ENCODE measurements at regions not wholly inside any gene's neighbourhood (a gene's known extent, or its start where the extent isn't known, plus 50 kb on each side); places are given as distances from the start of the nearest gene placed in this dataset.

DNA sequence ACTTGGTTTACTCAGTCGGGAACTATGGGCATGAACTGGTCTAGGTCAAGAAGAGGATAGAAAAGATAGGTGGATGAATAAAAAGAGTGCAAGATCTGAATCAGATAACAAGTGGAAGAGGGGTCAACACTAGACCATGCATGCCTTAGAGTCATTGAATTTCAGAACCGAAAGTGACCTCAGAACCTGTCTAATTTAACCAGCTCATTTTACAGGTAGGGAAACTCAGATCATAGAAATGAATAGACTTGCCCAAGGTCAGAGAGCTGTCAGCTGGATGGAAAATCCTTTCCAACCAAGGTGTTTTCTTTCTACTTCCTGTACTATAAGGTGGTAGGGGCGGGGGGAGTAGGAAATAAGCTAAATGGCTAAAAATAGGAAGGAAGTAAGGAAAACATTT, 121.4 kb upstream of the ADGRF1 start:
- WGBS (ENCODE audit: insufficient coverage): 100% methylated on average over 1 of the region's 3 CpGs
- Histone ChIP-seq H3K36me3 (ENCODE audit: control insufficient read depth, insufficient read depth, low read length) (no peaks in the 10 kb centered on the region), H3K27ac (ENCODE audit: low read length) (no peak overlapping the region), H3K27me3 (ENCODE audit: control insufficient read depth, insufficient read depth, low read length) (no peaks in the 10 kb centered on the region), H3K4me1 (ENCODE audit: control insufficient read depth, insufficient read depth, low read length) (no peaks in the 10 kb centered on the region), H3K9me3 (replicated peaks; ENCODE audit: control insufficient read depth, low read depth, low read length) (no peaks in the 10 kb centered on the region), H3K4me3 (ENCODE audit: low read length) (no peak overlapping the region)
- no peak for DNase-seq

DNA sequence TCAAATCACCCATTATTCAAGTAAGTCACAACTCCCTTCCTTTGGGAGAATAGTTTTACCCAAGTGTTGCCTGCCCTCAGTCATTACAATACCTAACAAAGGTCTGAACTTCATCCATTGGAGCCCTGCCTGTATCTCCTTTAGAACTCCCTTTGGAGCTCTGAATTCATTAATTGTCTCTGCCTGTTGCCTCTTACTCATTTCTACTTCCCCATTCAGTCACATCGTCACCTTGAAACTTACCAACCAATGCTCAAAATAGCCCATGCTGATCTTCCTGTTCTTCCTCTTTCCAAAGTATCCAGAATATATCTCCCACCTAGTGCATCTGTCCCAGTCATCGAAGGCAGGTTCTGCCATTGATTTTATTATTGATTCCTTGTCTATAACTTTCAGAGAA, 120.7 kb upstream of the ADGRF1 start:
- Histone ChIP-seq H3K36me3 (ENCODE audit: control insufficient read depth, insufficient read depth, low read length) (no peaks in the 10 kb centered on the region), H3K4me1 (ENCODE audit: control insufficient read depth, insufficient read depth, low read length) (no peaks in the 10 kb centered on the region), H3K27me3 (ENCODE audit: control insufficient read depth, insufficient read depth, low read length) (no peaks in the 10 kb centered on the region), H3K9me3 (replicated peaks; ENCODE audit: control insufficient read depth, low read depth, low read length) (no peaks in the 10 kb centered on the region), H3K27ac (ENCODE audit: low read length) (no peak overlapping the region), H3K4me3 (ENCODE audit: low read length) (no peak overlapping the region)
- WGBS (ENCODE audit: insufficient coverage): 67% methylated on average over 1 of the region's 2 CpGs
- peak; percentile 12 for DNase-seq

DNA sequence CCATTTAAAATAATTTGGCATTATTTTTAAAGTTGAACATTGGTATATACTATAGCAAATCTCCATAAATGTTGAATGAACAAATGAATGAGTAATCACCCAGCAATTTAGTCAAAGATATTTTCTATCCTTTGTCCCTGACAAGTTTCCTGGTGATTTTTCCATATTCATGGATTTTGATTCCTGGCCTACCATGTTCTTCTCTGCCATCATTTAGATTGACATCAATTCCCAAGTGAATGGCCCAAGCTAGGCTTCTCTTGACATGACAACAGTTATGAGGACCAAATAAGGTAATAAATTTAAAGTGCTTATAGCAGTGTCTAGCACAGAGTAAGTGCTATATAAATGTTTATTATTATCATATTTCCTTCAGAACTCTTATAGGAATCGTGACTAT, 120.1 kb upstream of the ADGRF1 start:
- no CpG with 5 or more reads among the region's 1 CpG for WGBS (ENCODE audit: insufficient coverage)
- Histone ChIP-seq H3K36me3 (ENCODE audit: control insufficient read depth, insufficient read depth, low read length) (no peaks in the 10 kb centered on the region), H3K27ac (ENCODE audit: low read length) (no peak overlapping the region), H3K27me3 (ENCODE audit: control insufficient read depth, insufficient read depth, low read length) (no peaks in the 10 kb centered on the region), H3K9me3 (replicated peaks; ENCODE audit: control insufficient read depth, low read depth, low read length) (no peaks in the 10 kb centered on the region), H3K4me3 (ENCODE audit: low read length) (no peak overlapping the region), H3K4me1 (ENCODE audit: control insufficient read depth, insufficient read depth, low read length) (no peaks in the 10 kb centered on the region)
- no peak for DNase-seq

DNA sequence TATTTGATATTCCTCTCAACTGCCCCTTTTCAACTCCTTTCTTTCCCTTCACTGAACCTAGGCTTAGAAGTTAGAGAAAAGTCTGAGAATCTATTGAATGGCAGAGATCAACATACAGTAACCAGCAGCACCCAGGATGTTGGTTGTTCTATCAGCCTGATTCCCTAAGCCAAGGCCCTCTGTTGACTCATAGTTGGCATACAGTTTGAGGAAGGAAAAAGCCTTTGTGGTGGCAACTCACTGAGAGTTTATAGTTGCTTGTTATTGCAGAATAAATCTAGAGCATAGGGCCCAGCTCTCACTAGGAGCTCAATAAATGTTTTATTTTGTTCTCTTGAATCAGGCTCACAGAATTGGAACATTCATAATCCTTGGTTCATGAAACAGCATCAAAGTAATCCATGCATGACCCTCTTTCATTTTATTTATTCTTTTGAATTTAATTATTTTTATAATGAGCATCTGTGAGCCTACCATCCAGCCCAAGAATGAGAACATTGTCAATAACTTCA, 119.1 kb upstream of the ADGRF1 start:
- H3K4me1 ChIP-seq (ENCODE audit: control insufficient read depth, insufficient read depth, low read length): no peaks in the 10 kb centered on the region
- H3K36me3 ChIP-seq (ENCODE audit: control insufficient read depth, insufficient read depth, low read length): no peaks in the 10 kb centered on the region
- H3K27me3 ChIP-seq (ENCODE audit: control insufficient read depth, insufficient read depth, low read length): no peaks in the 10 kb centered on the region
- no peaks in the 10 kb centered on the region for H3K9me3 ChIP-seq (replicated peaks; ENCODE audit: control insufficient read depth, low read depth, low read length)
- H3K27ac ChIP-seq (ENCODE audit: low read length): no peak overlapping the region
- DNase-seq: peak; percentile 69
- no peak overlapping the region for H3K4me3 ChIP-seq (ENCODE audit: low read length)

DNA sequence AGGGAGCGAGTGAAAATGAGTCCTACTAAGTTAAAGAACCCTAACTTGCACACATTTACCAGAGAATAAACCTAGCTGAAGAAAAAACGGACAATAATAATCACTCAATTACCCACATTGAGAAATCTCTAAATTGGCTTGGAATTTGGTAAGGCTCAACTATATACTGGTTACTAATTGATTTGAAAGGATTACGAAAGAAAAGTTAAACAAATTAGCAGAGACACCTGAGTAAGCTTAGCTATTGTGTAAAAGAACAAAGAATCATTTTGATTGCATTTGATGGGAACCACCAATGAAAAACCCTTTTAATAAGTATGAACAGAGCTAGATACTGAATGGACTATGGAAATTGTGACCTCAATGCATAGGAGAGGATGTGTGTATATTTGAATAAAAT, 118.6 kb upstream of the ADGRF1 start:
- no peaks in the 10 kb centered on the region for H3K4me1 ChIP-seq (ENCODE audit: control insufficient read depth, insufficient read depth, low read length)
- no peak overlapping the region for H3K4me3 ChIP-seq (ENCODE audit: low read length)
- no peak overlapping the region for H3K27ac ChIP-seq (ENCODE audit: low read length)
- H3K36me3 ChIP-seq (ENCODE audit: control insufficient read depth, insufficient read depth, low read length): no peaks in the 10 kb centered on the region
- no peaks in the 10 kb centered on the region for H3K9me3 ChIP-seq (replicated peaks; ENCODE audit: control insufficient read depth, low read depth, low read length)
- DNase-seq: no peak
- H3K27me3 ChIP-seq (ENCODE audit: control insufficient read depth, insufficient read depth, low read length): no peaks in the 10 kb centered on the region
- WGBS (ENCODE audit: insufficient coverage): no CpG with 5 or more reads among the region's 3 CpGs

DNA sequence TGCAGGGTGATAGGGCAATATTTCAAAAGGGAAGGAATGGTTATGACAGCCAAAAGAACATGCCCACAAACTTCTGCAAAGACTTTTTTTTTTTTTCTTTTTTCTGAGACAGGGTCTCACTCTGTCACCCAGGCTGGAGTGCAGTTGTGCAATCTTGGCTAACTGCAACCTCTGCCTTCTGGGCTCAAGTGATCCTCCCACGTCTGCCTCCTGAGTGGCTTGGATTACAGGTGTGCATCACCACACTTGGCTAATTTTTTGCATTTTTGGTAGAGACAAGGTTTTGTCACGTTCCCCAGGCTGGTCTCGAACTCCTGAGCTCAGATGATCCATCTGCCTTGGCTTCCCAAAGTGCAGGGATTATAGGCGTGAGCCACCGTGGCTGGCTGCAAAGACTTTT, 117.6 kb upstream of the ADGRF1 start:
- Histone ChIP-seq H3K36me3 (ENCODE audit: control insufficient read depth, insufficient read depth, low read length) (no peaks in the 10 kb centered on the region), H3K27me3 (ENCODE audit: control insufficient read depth, insufficient read depth, low read length) (no peaks in the 10 kb centered on the region), H3K4me1 (ENCODE audit: control insufficient read depth, insufficient read depth, low read length) (no peaks in the 10 kb centered on the region), H3K4me3 (ENCODE audit: low read length) (no peak overlapping the region), H3K27ac (ENCODE audit: low read length) (no peak overlapping the region), H3K9me3 (replicated peaks; ENCODE audit: control insufficient read depth, low read depth, low read length) (no peaks in the 10 kb centered on the region)
- WGBS (ENCODE audit: insufficient coverage): 73% methylated on average over 3 of the region's 5 CpGs
- no peak for DNase-seq

DNA sequence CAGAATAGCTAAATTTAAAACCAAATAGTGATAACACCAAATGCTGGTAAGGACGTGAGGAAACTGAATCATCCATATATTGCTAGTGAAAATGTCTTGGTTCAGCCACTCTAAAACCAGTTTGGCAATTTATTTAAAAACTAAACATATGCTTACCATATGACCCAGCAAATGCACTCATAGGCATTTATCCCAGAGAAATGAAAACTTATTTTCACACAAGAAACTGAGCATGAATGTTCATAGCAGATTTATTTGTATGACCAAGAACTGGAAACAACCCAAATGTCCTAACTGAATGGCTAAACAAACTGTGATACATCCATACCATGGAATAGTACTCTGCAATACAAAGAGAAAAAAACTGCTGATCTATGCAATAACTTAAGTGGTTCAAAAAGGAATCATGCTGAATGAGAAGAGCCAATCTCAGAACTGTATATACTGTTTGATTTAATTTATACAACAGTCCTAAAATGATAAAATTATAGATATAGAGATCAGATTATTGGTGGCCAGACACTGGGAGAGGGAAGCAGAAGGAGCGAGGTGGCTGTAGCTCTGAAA, 115.6 kb upstream of the ADGRF1 start:
- WGBS (ENCODE audit: insufficient coverage): no CpG with 5 or more reads among the region's 2 CpGs
- H3K27me3 ChIP-seq (ENCODE audit: control insufficient read depth, insufficient read depth, low read length): no peaks in the 10 kb centered on the region
- H3K9me3 ChIP-seq (replicated peaks; ENCODE audit: control insufficient read depth, low read depth, low read length): no peaks in the 10 kb centered on the region
- H3K27ac ChIP-seq (ENCODE audit: low read length): no peak overlapping the region
- no peak overlapping the region for H3K4me3 ChIP-seq (ENCODE audit: low read length)
- no peaks in the 10 kb centered on the region for H3K36me3 ChIP-seq (ENCODE audit: control insufficient read depth, insufficient read depth, low read length)
- H3K4me1 ChIP-seq (ENCODE audit: control insufficient read depth, insufficient read depth, low read length): peaks cover under 1% of the 10 kb centered on the region
- DNase-seq: no peak

DNA sequence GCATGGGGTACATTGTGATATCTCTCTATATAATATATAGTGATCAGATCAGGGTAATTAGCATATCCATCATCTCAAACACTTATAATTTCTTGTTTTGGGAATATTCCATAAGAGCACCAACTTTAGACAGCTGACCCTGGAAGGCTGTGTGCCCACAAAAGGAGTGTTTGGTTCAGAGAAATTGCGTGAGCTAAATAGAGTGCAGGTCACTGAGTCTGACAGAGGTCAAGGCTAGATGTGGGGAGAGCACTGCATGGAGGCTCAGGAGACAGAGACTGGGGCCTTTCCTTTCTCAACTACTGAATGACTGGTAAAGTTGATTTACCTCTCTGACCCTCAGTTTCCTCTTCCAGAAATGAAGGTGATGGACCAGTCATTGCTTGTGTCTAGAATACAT, 114.9 kb upstream of the ADGRF1 start:
- 20% methylated on average over 1 of the region's 1 CpG for WGBS (ENCODE audit: insufficient coverage)
- Histone ChIP-seq H3K27me3 (ENCODE audit: control insufficient read depth, insufficient read depth, low read length) (no peaks in the 10 kb centered on the region), H3K9me3 (replicated peaks; ENCODE audit: control insufficient read depth, low read depth, low read length) (no peaks in the 10 kb centered on the region), H3K4me1 (ENCODE audit: control insufficient read depth, insufficient read depth, low read length) (peaks cover 2% of the 10 kb centered on the region), H3K4me3 (ENCODE audit: low read length) (no peak overlapping the region), H3K36me3 (ENCODE audit: control insufficient read depth, insufficient read depth, low read length) (no peaks in the 10 kb centered on the region), H3K27ac (ENCODE audit: low read length) (no peak overlapping the region)
- DNase-seq: no peak

DNA sequence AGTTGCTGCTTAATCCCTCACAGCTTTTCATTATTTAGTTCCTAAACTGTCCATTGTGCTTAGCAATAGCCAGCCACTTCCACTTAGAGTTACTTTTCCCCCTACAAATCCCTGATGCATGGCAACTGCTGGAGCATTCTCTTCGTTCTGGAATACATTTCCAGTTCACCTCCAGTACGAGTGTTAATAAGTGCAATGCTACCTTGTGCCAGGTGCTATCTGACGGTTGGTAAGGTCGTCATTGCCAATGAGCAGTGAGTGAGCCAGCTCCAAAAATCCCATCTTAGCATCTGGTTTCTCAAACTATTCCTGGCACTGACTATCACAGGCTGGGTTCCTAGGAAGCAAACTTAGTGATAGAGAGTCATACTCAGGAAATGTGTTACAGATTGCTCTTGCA, 114.1 kb upstream of the ADGRF1 start:
- no peak for DNase-seq
- Histone ChIP-seq H3K36me3 (ENCODE audit: control insufficient read depth, insufficient read depth, low read length) (no peaks in the 10 kb centered on the region), H3K4me3 (ENCODE audit: low read length) (no peak overlapping the region), H3K27me3 (ENCODE audit: control insufficient read depth, insufficient read depth, low read length) (no peaks in the 10 kb centered on the region), H3K9me3 (replicated peaks; ENCODE audit: control insufficient read depth, low read depth, low read length) (no peaks in the 10 kb centered on the region), H3K4me1 (ENCODE audit: control insufficient read depth, insufficient read depth, low read length) (peaks cover 2% of the 10 kb centered on the region), H3K27ac (ENCODE audit: low read length) (no peak overlapping the region)
- WGBS (ENCODE audit: insufficient coverage): 65% methylated on average over 3 of the region's 4 CpGs

DNA sequence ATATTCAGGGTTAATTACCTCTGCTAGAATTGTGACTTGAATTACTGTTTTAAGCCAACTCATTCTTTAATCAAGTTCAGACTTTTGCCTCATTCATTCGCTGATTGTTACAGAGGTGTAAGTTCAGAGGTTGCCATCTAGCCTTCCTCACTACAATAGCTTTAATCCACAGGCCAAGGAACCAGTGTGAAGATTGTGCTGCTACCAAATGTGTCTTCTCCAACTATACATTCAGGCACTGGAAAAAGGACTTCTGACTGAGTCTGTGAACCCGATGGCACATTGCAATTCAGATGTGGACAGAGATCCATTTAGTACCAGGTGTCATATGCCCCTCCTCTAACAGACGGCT, 111.2 kb upstream of the ADGRF1 start:
- Histone ChIP-seq H3K4me1 (ENCODE audit: control insufficient read depth, insufficient read depth, low read length) (peaks cover 2% of the 10 kb centered on the region), H3K4me3 (ENCODE audit: low read length) (no peak overlapping the region), H3K9me3 (replicated peaks; ENCODE audit: control insufficient read depth, low read depth, low read length) (no peaks in the 10 kb centered on the region), H3K27me3 (ENCODE audit: control insufficient read depth, insufficient read depth, low read length) (no peaks in the 10 kb centered on the region), H3K36me3 (ENCODE audit: control insufficient read depth, insufficient read depth, low read length) (no peaks in the 10 kb centered on the region), H3K27ac (ENCODE audit: low read length) (no peak overlapping the region)
- no peak for DNase-seq
- 89% methylated on average over 1 of the region's 3 CpGs for WGBS (ENCODE audit: insufficient coverage)
